HepG2 (cell line): ENCODE measurements at regions not wholly inside any gene's neighbourhood (a gene's known extent, or its start where the extent isn't known, plus 50 kb on each side); places are given as distances from the start of the nearest gene placed in this dataset.

Experiments used
- ATAC-seq: fragments of 200-7000 bp; cut with Tn5 transposase; 3 replicates; pipeline ENCODE4 v1.9.1; 2020; ENCODE audit warnings: mild to moderate bottlenecking, moderate library complexity
- BruUV-seq: library from RNA; stranded (reverse); fragments of 400-500 nt; replicated peaks from 2 replicates; lab custom pipeline; 2021; lab: Mats Ljungman, UMichigan
- CTCF ChIA-PET: fragments of 300-600 bp; formaldehyde crosslinking; extraction: SDS; loops from one replicate; lab custom pipeline; 2021; ENCODE audit warnings: low total read pairs, inconsistent platforms, low intra/inter-chr PET ratio; lab: Yijun Ruan, JAX
- POLR2A ChIA-PET: fragments of 350-600 bp; sonication (Branson Sonifier 250); formaldehyde crosslinking; loops from one replicate; lab custom pipeline; 2020; ENCODE audit warnings: antibody characterized with exemption, inconsistent platforms; lab: Yijun Ruan, JAX
- DNase-seq: peaks from one replicate; pipeline ENCODE4 v3.0.0-alpha.2; 2015; ENCODE audit warnings: low spot score
- FAIRE-seq: peaks from 3 replicates; lab custom pipeline; 2011; peaks lifted over from hg19 to GRCh38; lab: Jason Lieb, UNC
- H2AFZ ChIP-seq: one replicate; pipeline ENCODE4 v1.6.1; 2011; ENCODE audit warnings: low read length, inconsistent platforms
- H3K27ac ChIP-seq: fragments of 300-600 bp; 3 replicates; pipeline ENCODE4 v1.8.0; 2011; ENCODE audit warnings: mixed run types, mild to moderate bottlenecking, mixed read lengths, low read length, inconsistent platforms; ENCODE audit not compliant: insufficient read depth; ENCODE audit errors: extremely low read length
- H3K27me3 ChIP-seq, 2 experiments: fragments of 200-600 bp in 1 of 2; 2 replicates in 1 of 2; 3 replicates in 1 of 2; pipeline versions ENCODE4 v1.6.0 to v1.8.0; 2011; ENCODE audit warnings: low read length in 2 of 2, mild to moderate bottlenecking in 2 of 2, moderate library complexity in 2 of 2, inconsistent platforms in 1 of 2; ENCODE audit not compliant: insufficient read depth in 2 of 2, control insufficient read depth in 1 of 2
- H3K36me3 ChIP-seq, 2 experiments: fragments of 200-600 bp in 1 of 2; replicated peaks in 1 of 2; 2 replicates in 1 of 2; 3 replicates in 1 of 2; pipeline versions ENCODE4 v1.5.1 to v1.8.0; 2011; ENCODE audit warnings: low read length in 2 of 2, inconsistent platforms in 1 of 2; ENCODE audit not compliant: insufficient read depth in 2 of 2, control insufficient read depth in 1 of 2
- H3K4me1 ChIP-seq: 2 replicates; pipeline ENCODE4 v1.5.1; 2012; ENCODE audit warnings: low read length, inconsistent platforms; ENCODE audit not compliant: insufficient read depth
- H3K4me2 ChIP-seq: 2 replicates; pipeline ENCODE4 v1.6.0; 2011; ENCODE audit warnings: low read depth, low read length, inconsistent platforms
- H3K4me3 ChIP-seq, 3 experiments: fragments of 200-600 bp in 1 of 3; sonication (generic), shearing (Covaris generic) in 1 of 3; replicated peaks in 1 of 3; 2 replicates each; pipeline ENCODE4 v1.5.1; 2011 to 2016; ENCODE audit warnings: low read length in 3 of 3, inconsistent platforms in 2 of 3, low read depth in 2 of 3, mild to moderate bottlenecking in 2 of 3, control low read depth in 1 of 3, mixed read lengths in 1 of 3; ENCODE audit not compliant: insufficient read depth in 1 of 3
- H3K79me2 ChIP-seq: one replicate; pipeline ENCODE4 v1.6.1; 2011; ENCODE audit warnings: low read length, inconsistent platforms; ENCODE audit not compliant: insufficient read depth
- H3K9ac ChIP-seq: 2 replicates; pipeline ENCODE4 v1.6.0; 2011; ENCODE audit warnings: mild to moderate bottlenecking, low read depth, low read length, inconsistent platforms; ENCODE audit not compliant: insufficient read depth
- H3K9me3 ChIP-seq: 2 replicates; pipeline ENCODE4 v1.5.1; 2012; ENCODE audit warnings: mild to moderate bottlenecking, low read length
- H4K20me1 ChIP-seq: 2 replicates; pipeline ENCODE4 v1.6.0; 2011; ENCODE audit warnings: inconsistent platforms, mild to moderate bottlenecking, low read length, moderate library complexity; ENCODE audit not compliant: insufficient read depth
- FOXK2 ChIP-seq: fragments of 450-650 bp; IDR thresholded peaks from 2 replicates; pipeline ENCODE4 v1.6.1; 2016
- NFYB ChIP-seq: sonication (generic); formaldehyde crosslinking; IDR thresholded peaks from 2 replicates; pipeline ENCODE4 v1.4.0; 2020; ENCODE audit warnings: missing genetic modification reagents
- POGZ ChIP-seq: sonication (generic); formaldehyde crosslinking; IDR thresholded peaks from 2 replicates; pipeline ENCODE4 v1.4.0; 2020; ENCODE audit warnings: mild to moderate bottlenecking, missing genetic modification reagents
- ZBTB3 ChIP-seq: sonication (generic); formaldehyde crosslinking; IDR thresholded peaks from 2 replicates; pipeline ENCODE4 v1.4.0; 2020; ENCODE audit warnings: low read depth, mild to moderate bottlenecking, moderate library complexity, missing genetic modification reagents, borderline replicate concordance
- ZNF274 ChIP-seq: sonication (generic); formaldehyde crosslinking; IDR thresholded peaks from 2 replicates; pipeline ENCODE4 v1.5.1; 2020; ENCODE audit warnings: mild to moderate bottlenecking, missing genetic modification reagents
- ZNF570 ChIP-seq: sonication (generic); formaldehyde crosslinking; IDR thresholded peaks from 2 replicates; pipeline ENCODE4 v1.4.0; 2020; ENCODE audit warnings: mild to moderate bottlenecking, missing genetic modification reagents, borderline replicate concordance
- WGBS: methylation state at CpG from one replicate; pipeline ENCODE4 v1.1.6; 2017; ENCODE audit warnings: low lambda C conversion rate; 5-methylcytosine and 5-hydroxymethylcytosine counted together
- in situ Hi-C: cut with HindIII; loops from 2 replicates; pipeline ENCODE4 v1.10.0; 2017; ENCODE audit warnings: low pct_unique_long_range_greater_than_20kb; ENCODE audit not compliant: extremely low pct_ligation_motif_present
- intact Hi-C: fragments of 100-400 bp; cut with micrococcal nuclease; formaldehyde crosslinking; loops from one replicate; pipeline ENCODE4 v1.10.0; 2022; ENCODE audit not compliant: unreplicated experiment
- TF ChIP-seq, protein P1 (sequence below): sonication (generic); formaldehyde crosslinking; IDR thresholded peaks from 2 replicates; pipeline ENCODE4 v1.4.0; 2020; ENCODE audit warnings: missing genetic modification reagents; ENCODE audit errors: not compliant biosample characterization
- TF ChIP-seq, protein P2 (sequence below): sonication (generic); formaldehyde crosslinking; IDR thresholded peaks from 2 replicates; pipeline ENCODE4 v1.4.0; 2020; ENCODE audit warnings: missing genetic modification reagents
- TF ChIP-seq, protein P3 (sequence below): IDR thresholded peaks from 2 replicates; pipeline ENCODE4 v1.6.1; 2016; ENCODE audit warnings: mild to moderate bottlenecking, missing biosample characterization, missing genetic modification reagents
- TF ChIP-seq, protein P4 (sequence below): sonication (generic); formaldehyde crosslinking; IDR thresholded peaks from 2 replicates; pipeline ENCODE4 v1.4.0; 2020; ENCODE audit warnings: missing genetic modification reagents

DNA sequence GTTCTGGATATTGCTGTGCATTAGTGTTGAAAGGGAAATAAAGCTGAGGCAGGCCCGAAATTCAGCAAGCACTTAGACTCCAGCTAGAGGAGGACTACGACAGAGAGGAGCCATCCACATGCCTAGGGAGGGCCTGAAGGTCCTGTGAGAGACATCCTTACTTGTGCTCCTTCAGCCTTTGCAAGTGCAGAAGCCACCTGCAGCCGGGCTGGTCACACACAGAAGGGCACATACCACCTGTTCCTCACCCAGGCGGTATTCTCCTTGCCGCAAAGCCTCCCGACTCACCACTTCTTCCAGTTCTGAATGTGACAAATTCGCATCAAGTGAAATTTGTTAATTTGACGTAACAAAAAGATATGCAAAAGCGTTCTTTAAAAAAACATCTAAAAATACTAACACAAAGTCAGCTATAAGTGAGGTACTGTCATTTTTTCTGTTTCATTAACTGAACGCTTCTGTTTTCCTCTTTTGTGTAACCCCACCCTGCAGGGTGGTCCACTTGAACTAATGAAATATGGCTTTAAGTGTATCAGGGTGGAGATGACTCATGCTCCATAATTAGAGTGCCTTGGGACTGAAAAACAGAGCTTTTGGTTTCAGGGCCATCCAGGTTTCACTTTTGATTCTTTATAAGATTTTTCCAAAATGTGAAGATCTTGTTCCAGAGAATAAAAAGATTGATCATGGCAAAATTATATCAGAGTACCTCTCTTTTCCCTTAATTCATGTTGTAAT, 467.9 kb upstream of the ATP11B start:
- no peak overlapping the region for H3K4me2 ChIP-seq
- CTCF ChIA-PET, result no interaction called here
- in situ Hi-C loops, result no loop called here
- no peak for DNase-seq
- H3K27me3 ChIP-seq, result peaks cover 0 to 2% of the 10 kb centered on the region in 2 experiments; a peak in 1 of 5 replicates
- WGBS, result 29% methylated on average over 10 of the region's 10 CpGs
- no peaks in the 10 kb centered on the region for H3K79me2 ChIP-seq
- H3K4me3 ChIP-seq, result no peak overlapping the region
- TF ChIP-seq, protein P1, sequence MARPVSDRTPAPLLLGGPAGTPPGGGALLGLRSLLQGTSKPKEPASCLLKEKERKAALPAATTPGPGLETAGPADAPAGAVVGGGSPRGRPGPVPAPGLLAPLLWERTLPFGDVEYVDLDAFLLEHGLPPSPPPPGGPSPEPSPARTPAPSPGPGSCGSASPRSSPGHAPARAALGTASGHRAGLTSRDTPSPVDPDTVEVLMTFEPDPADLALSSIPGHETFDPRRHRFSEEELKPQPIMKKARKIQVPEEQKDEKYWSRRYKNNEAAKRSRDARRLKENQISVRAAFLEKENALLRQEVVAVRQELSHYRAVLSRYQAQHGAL, result no peak
- TF ChIP-seq ZBTB3 (CRISPR knock-in tag) (no peak), NFYB (CRISPR knock-in tag) (no peak), FOXK2 (no peak), ZNF274 (CRISPR knock-in tag) (no peak), ZNF570 (CRISPR knock-in tag) (no peak), POGZ (CRISPR knock-in tag) (no peak)
- TF ChIP-seq, protein P2, sequence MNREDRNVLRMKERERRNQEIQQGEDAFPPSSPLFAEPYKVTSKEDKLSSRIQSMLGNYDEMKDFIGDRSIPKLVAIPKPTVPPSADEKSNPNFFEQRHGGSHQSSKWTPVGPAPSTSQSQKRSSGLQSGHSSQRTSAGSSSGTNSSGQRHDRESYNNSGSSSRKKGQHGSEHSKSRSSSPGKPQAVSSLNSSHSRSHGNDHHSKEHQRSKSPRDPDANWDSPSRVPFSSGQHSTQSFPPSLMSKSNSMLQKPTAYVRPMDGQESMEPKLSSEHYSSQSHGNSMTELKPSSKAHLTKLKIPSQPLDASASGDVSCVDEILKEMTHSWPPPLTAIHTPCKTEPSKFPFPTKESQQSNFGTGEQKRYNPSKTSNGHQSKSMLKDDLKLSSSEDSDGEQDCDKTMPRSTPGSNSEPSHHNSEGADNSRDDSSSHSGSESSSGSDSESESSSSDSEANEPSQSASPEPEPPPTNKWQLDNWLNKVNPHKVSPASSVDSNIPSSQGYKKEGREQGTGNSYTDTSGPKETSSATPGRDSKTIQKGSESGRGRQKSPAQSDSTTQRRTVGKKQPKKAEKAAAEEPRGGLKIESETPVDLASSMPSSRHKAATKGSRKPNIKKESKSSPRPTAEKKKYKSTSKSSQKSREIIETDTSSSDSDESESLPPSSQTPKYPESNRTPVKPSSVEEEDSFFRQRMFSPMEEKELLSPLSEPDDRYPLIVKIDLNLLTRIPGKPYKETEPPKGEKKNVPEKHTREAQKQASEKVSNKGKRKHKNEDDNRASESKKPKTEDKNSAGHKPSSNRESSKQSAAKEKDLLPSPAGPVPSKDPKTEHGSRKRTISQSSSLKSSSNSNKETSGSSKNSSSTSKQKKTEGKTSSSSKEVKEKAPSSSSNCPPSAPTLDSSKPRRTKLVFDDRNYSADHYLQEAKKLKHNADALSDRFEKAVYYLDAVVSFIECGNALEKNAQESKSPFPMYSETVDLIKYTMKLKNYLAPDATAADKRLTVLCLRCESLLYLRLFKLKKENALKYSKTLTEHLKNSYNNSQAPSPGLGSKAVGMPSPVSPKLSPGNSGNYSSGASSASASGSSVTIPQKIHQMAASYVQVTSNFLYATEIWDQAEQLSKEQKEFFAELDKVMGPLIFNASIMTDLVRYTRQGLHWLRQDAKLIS (CRISPR knock-in tag), result no peak
- TF ChIP-seq, protein P3, sequence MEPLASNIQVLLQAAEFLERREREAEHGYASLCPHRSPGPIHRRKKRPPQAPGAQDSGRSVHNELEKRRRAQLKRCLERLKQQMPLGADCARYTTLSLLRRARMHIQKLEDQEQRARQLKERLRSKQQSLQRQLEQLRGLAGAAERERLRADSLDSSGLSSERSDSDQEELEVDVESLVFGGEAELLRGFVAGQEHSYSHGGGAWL (CRISPR knock-in tag), result no peak
- TF ChIP-seq, protein P4, sequence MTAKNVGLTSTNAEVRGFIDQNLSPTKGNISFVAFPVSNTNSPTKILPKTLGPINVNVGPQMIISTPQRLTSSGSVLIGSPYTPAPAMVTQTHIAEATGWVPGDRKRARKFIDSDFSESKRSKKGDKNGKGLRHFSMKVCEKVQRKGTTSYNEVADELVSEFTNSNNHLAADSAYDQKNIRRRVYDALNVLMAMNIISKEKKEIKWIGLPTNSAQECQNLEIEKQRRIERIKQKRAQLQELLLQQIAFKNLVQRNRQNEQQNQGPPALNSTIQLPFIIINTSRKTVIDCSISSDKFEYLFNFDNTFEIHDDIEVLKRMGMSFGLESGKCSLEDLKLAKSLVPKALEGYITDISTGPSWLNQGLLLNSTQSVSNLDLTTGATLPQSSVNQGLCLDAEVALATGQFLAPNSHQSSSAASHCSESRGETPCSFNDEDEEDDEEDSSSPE (CRISPR knock-in tag), result no peak
- TF ChIP-seq, all 625 proteins: peak for 0
- H3K27ac ChIP-seq, result no peak overlapping the region
- BruUV-seq, result no TSS peak
- H3K9me3 ChIP-seq, result peaks cover 4% of the 10 kb centered on the region; the same call in 1 of the 2 replicates
- FAIRE-seq, result no peak
- H3K36me3 ChIP-seq, result no peaks in the 10 kb centered on the region
- H2AFZ ChIP-seq, result no peak overlapping the region
- intact Hi-C loops, result no loop called here
- H4K20me1 ChIP-seq, result no peaks in the 10 kb centered on the region
- POLR2A ChIA-PET, result no interaction called here
- no peak overlapping the region for H3K9ac ChIP-seq
- no peak for ATAC-seq
- no peaks in the 10 kb centered on the region for H3K4me1 ChIP-seq
